GM18499 (cell line): ENCODE measurements at regions not wholly inside any gene's neighbourhood (a gene's known extent, or its start where the extent isn't known, plus 50 kb on each side); places are given as distances from the start of the nearest gene placed in this dataset.
"Not testable (repeated sequence)": the region's sequence is repeated elsewhere in the genome, so short reads cannot be mapped to it uniquely, and the experiment has no call there.

Experiments used
- ATAC-seq: cut with Tn5 transposase; IDR thresholded peaks from one replicate; pipeline ENCODE4 v1.9.1; 2021; ENCODE audit warnings: moderate number of reproducible peaks; ENCODE audit not compliant: insufficient read depth, unreplicated experiment

DNA sequence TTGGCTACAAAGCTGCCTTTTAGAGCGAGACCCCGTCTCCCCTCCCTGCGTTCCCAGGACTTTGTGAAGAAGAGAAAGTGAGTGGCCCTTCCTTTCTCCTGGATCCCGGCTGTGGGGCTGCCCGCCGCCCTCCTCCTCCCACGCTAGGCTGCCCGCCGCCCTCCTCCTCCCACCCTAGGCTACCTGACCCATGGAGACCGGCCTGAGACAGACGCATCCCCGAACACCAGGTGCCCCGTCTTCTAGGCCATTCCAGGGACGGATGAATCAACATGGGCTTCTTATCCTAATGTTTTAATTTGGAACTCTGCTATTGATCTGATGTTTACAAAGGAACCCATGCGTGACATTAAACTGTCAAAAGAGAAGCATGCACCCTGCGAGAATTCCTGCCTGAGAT is 117.3 kb upstream of the LPCAT1 start:
- no peak for ATAC-seq

DNA sequence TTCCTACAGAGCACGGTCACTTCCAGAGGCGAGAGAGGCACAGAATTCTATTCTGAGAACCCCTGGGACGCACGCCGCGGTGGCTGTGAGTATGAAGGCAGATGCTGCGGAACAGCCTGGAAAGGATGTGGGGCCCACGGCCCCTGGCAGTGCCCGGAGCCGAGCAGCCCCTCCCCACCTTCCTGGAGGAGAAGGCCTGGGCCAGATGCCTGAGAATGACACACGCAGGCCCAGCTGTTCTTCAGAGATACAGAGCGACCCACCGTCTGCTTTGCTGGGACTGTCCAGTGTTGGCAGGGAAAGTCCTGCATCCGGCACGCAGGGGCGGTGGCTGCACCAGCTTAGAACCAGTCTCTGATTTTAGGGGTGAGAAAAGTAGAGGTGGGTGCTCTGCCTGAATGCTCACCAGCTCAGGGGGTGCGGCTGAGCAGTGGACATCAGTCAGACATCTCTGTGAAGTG is 116.7 kb upstream of the LPCAT1 start:
- ATAC-seq = no peak

DNA sequence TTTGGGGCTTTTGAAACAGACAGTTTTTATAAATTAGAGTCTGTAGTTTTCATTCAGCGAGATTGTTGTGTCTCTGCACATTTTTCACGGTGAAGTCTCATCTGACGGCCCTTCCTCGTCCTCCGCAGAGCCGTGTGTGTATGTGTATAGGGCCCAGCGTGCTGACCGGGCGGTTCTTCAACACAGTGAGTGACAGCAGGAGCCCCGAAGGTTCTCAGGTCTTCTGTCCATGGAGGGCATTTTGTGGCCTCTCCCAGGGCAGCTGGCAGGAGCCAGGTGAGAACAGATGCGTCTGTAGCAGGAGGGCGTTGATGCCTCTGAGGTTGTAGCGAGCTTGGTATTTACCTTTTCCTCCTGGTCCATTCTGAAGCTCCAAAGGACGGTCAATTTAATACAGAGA is 116.0 kb upstream of the LPCAT1 start:
- no peak for ATAC-seq

DNA sequence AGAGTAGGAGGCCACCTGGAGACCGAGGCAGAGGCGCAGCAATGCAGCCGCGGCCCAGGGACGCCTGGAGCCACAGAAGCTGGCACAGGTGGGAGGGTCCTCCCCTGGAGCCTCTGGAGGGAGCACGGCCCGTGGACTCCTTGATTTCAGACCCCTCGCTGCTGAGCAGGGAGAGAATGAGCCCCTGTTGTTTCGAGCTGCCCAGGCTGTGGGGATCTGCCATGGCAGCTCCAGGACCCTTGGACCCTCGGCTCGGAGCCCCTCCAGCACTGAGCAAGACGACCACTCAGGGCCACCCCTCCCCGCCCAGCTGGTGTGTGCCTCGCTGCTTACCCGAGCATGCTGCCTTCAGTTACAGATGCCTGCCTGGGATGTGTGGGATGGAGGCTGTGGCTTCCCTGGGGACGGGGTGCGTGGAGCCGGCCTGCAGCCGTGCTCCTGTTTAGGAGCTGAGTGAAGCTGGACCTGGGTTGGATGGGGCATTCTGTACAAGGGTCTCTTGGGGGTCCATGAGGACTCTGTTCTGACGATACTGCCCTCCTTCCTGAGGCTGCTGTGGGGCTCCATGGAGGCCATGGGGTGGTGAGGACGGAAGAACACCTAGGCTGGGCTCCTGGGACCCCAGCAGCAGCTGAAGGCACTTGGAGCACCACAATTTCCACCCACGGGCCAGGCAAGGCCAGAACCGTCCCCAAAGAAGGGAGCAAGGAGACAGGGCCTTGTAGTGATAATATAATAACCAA is 115.1 kb upstream of the LPCAT1 start:
- no peak for ATAC-seq

DNA sequence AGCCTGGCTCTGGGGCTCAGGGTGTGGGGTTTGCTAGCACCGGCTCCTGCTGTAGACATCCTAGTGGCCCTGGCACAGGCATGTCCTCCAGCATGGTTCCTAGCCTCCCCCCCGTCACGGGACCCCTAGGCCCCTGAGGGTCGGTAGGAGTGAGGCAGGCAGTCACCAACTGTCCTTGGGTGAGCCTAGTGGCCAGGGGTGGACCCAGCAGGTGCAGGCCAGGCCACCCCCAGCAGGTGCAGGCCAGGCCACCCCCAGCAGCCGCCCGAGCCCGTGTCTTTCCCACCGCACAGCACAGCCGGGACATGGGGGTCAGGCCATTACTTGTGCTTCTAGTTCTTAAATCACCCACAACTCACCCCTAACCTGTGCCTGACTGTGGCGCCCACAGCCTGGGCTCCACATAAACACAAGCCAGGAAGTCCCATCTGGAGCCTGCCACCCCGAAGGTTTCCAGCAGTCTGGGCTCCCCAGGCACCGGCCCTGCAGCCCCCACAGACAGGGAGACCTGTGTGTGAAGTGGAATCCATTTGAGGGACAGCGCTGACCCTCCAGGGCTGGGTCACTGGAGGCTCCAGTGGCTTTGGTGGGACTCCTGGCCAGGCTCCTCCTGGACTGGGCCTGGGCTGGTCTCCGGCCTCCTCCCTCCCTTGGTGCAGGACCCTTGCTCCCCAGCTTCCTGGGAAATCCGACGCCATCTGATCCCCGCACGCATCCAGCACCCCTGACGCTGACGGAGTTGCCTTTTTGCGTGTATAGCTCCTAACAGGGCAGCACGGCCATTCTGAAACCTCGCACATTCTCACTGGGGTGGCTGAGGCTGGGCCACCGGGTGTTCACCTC is 114.1 kb upstream of the LPCAT1 start:
- ATAC-seq = no peak

DNA sequence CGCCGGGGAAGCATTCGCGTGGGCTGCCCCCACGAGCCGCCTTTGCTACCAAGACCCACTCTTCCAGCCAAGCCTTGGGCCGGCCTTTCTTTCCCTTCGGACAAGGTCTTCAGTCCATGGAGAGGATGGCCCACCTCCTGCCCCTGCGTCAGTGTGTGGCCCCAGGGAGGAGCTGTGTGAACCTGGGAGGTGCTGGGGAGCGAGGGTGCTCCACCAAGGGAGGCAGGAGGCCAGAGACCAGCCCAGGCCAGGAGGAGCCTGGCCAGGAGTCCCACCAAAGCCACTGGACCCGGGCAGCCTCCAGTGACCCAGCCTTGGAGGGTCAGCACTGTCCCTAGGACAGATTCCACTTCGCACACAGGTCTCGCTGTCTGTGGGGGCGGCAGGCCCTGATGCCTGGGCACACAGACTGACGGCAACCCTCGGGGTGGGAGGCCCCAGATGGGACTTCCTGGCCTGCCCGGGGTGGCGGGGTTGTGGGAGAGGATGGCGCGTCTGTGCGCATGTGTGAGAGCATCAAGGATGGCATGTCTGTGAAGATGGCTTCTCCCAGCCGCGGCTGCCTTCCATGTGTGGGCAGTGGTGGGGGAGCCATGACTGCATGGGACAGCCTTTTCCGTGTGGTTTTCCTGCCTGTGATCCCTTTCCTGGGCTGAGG is 113.3 kb upstream of the LPCAT1 start:
- no peak for ATAC-seq

DNA sequence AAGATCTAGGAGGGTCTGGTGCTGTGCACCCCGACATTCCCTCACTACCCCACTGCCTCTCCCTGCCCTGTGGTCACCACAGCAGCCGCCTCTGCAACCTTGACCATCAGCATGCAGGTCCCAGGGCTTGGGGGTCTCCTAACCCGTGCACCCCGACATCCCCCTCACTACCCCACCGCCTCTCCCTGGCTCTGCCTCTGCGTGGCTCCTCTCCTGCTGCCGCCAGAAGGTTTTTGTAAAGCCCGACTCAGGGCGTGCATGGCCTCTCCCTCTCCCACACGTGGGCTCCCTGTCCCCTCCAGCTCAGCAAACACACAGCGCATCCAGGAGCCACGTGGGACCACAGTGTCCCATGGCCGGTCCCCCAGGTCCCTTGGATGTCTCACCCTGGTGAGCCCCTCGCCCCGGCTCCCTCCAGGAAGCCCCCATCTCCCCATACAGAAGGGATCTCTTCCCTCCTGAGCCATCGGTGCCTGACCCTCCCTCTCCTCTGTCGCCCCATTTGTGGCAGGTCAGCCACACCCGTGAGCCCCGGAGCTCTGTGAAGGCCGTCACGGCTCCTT is 112.5 kb upstream of the LPCAT1 start:
- not testable (repeated sequence) for ATAC-seq

DNA sequence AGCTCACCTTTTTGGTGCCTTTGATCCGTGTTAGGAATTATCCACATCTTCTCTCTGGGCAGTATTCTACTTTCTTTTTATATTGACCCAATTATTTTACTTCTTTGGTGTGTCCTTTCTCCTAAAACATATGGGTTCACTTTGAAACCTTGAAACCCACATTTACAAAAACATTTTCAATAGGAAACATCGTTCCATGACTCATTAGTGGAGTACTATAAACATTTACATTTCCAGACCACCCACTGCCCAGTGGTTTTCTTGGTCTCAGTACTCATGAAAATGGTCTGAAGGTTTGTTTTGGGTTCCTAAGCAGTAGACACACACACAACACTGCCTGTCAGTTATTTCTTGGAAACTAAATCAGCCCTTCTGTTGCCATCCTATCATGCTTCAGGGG is 111.7 kb upstream of the LPCAT1 start:
- ATAC-seq = not testable (repeated sequence)

DNA sequence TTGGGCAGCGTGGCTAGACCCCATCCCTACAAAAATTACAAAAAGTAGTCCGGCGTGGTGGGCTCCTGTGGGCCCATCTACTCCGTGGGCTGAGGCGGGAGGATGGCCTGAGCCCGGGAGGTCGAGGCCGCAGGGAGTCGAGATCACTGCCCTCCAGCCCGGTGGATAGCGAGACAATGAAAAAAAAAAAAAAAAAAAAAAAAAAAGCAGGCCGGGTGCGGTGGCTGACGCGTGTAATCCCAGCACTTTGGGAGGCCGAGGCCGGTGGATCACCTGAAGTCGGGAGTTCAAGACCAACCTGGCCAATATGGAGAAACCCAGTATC is 110.5 kb upstream of the LPCAT1 start:
- ATAC-seq = no peak

DNA sequence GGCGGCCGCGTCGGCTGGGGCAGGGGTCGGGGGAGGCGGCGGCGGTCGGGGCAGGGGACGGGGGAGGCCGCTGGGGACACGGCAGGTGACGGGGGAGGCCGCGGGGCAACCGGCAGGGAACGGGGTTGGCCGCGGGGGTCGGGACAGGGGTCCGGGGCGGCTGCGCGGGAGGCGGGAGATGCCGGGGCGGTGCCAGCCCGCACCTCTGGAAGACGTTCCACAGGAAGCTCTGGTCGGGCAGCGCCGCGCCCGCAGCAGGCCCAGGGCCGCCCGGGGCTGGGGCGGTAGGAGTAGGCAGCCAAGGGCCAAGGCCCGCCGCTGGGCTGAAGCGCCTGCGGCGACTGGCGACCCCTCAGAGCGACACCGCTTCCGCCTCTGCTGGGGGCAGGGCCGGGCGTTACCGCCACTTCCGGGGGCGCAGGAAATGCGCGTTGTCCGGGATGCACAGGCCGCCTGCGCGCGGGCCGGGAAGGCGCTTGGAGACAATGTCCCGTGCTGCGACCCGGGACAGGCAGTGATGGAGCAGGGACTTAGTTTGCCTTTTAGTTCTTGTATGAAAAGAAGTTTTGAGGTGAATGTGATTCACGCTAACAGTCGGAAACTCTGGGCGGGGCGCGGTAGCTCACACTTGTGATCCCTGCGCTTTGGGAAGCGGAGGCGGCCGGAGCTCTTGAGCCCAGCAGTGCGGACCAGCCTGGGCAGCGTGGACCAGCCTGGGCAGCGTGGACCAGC is 110.0 kb upstream of the LPCAT1 start:
- peak; percentile 70 for ATAC-seq

DNA sequence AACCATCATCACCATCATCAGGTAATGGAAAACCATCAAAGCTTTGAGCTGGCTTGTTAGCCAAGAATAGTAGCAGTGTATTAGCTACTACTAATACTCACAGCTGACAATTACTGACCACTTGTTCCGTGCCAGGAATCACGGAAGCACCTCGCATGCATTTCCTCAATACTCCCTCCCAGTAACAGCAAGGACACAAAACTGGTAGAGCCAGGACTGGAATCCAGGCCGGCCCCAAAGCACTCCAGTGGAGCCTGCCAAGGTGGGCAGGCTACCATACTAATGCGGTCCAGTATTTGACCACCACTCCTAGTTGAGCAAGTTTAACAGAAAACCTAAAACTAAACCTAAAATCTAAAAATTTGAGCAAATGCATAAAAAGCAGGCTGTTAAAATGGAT is 107.2 kb upstream of the LPCAT1 start:
- not testable (repeated sequence) for ATAC-seq

DNA sequence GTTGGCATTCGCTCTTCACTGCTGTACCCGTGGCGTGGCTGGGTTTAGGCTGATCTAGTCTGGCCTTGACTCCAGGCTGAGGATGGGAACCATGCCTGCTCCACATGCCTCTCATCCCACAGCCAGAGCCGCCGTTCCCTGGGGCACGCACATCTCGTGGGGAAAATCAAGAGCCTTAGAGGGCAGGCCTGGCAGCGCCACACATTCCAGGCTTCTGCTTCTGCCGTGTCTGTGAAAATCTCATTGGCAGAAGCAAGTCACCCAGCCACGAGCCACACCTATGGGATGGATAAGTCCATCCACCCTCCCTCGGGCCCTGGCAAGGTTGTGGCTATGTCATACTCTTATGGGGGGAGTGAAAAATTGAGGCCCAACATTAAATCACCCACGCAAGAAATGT is 102.6 kb upstream of the LPCAT1 start:
- not testable (repeated sequence) for ATAC-seq

DNA sequence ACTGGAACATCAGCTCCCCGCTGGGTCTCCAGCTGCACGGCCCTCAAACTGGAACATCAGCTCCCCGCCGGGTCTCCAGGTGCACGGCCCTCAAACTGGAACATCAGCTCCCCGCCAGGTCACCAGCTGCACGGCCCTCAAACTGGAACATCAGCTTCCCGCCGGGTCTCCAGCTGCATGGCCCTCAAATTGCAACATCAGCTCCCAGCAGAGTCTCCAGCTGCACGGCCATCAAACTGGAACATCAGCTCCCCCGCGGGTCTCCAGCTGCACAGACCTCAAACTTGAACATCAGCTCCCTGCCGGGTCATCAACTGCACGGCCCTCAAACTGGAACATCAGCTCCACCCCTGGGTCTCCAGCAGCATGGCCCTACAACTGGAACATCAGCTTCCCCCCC is 95.8 kb upstream of the LPCAT1 start:
- not testable (repeated sequence) for ATAC-seq

DNA sequence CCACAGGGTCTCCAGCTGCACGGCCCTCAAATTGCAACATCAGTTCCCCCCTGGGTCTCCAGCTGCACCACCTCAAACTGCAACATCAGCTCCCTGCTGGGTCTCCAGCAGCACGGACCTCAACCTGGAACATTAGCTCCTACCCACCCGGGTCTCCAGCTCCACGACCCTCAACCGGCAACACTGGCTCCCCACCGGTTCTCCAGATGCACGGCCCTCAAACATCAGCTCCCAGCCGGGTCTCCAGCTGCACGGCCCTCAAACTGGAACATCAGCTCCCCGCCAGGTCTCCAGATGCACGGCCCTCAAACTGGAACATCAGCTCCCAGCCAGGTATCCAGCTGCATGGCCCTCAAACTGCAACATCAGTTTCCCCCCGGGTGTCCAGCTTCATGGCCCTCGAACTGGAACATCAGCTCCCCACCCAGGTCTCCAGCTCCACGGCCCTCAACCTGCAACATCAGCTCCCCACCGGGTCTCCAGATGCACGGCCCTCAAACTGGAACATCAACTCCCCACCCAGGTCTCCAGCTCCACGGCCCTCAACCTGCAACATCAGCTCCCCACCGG is 94.6 kb upstream of the LPCAT1 start:
- not testable (repeated sequence) for ATAC-seq

DNA sequence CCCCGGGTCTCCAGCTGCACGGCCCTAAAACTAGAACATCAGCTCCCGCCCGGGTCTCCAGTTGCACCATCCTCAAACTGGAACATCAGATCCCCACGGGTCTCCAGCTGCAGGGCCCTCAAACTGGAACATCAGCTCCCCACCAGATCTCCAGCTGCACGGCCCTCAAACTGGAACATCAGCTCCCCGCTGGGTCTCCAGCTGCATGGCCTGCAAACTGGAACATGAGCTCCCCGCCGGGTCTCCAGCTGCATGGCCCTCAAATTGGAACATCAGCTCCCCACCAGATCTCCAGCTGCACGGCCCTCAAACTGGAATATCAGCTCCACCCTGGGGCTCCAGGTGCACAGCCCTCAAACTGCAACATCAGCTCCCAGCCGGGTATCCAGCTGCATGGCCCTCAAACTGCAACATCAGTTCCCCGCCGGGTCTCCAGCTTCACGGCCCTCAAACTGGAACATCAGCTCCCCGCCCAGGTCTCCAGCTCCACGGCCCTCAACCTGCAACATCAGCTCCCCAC is 93.5 kb upstream of the LPCAT1 start:
- not testable (repeated sequence) for ATAC-seq

DNA sequence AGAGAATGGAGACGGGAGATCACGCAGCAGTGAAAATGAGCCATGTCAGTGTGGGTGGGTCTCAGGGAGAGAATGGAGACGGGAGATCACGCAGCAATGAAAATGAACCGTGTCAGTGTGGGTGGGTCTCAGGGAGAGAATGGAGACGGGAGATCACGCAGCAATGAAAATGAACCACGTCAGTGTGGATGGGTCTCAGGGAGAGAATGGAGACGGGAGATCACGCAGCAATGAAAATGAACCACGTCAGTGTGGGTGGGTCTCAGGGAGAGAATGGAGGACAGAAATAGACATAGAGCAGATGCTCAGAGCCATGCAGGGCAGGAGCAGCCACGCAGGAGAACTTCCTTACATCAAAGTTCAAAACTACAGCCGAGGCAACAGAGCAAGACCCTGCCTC is 89.8 kb upstream of the LPCAT1 start:
- not testable (repeated sequence) for ATAC-seq

DNA sequence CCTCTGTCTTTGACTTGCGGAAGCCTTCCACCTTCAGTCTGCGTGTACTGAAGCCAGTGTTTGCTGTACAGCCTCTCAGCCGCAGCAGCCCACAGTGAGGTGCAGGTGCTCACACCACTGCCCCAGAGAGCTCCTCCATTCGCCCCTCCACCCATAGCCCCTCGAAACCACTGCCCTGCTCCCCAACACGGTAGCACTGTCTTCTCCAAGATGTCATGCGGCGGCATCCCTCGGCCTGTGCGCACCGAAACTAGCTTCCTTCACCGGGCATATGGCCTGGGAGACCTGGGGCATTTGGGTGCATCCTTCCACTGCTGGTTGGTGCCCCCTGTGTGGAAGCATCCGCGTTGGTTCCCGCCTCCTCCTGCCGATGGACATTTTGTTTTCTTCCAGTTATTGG is 86.8 kb upstream of the LPCAT1 start:
- ATAC-seq = not testable (repeated sequence)

DNA sequence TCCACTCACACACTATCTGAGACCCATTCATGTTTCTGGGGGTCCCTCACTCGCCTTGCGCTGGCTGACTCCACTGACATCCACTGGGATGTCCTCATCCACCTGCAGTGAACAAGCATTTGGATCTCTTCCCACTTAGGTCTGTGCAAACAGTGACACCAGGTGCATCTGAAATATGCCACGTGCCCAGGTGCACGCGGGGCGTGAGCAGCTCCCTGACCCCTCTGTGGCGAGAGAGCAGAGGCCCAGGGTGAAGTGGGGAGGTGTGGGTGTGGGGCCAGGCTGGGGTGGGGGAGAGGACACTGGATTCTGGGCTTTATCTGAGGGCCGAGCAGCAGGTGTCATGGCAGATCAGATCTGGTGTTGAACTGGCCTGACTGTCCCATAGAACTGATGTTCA is 85.4 kb upstream of the LPCAT1 start:
- ATAC-seq = not testable (repeated sequence)

DNA sequence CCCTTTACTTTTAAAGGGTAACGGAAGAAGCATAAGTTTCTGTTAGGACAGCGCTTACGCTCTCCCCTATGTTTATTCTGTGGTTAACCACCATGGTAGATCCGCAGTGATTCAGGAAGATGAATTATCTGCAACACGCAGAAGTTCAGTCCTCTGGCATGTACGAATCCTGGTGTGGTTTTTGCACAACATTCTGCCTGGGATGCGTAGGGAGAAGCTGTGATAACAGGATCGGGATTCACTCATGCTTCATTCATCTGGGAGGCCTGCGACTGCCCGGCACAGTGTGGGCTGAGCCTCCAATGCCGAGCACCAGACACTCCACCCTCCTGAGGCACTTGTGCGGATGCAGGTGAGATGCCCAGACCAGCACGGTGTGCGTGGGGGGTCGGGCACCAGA is 84.6 kb upstream of the LPCAT1 start:
- not testable (repeated sequence) for ATAC-seq

DNA sequence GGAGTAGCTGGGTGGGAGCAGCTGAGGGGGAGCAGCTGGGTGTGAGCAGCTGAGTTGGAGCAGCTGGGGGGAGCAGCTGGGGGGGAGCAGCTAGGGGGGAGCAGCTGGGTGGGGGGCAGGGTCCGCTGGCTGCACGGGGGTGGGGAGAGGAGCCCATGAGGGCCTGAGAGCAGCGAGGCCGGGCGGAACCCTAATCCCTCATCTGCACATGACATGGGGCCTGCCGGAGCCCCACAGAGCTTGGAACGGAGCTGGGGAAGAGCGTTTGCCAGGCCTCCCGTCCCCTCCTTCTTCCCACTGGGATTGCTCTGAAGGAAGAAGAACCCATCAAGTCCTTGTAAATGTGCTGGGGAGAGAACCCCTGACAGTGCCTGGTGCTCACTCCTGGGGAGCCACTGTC is 83.2 kb upstream of the LPCAT1 start:
- ATAC-seq = not testable (repeated sequence)
